K562 (cell line): ENCODE measurements at regions not wholly inside any gene's neighbourhood (a gene's known extent, or its start where the extent isn't known, plus 50 kb on each side); places are given as distances from the start of the nearest gene placed in this dataset.

Experiments used
- ATAC-seq: fragments of 200-7000 bp; cut with Tn5 transposase; 3 replicates; pipeline ENCODE4 v1.9.1; 2020; ENCODE audit warnings: moderate library complexity
- BruUV-seq: library from RNA; stranded (reverse); fragments of 400-500 nt; replicated peaks from 2 replicates; lab custom pipeline; 2021; lab: Mats Ljungman, UMichigan
- CTCF ChIA-PET: fragments of 300-600 bp; formaldehyde crosslinking; extraction: SDS; loops from one replicate; lab custom pipeline; 2021; ENCODE audit warnings: low intra/inter-chr PET ratio; lab: Yijun Ruan, JAX
- POLR2A ChIA-PET: fragments of 300-600, 350-650 bp; sonication (Branson Sonifier 250); formaldehyde crosslinking; extraction: SDS; loops from one replicate; lab custom pipeline; 2021; ENCODE audit warnings: antibody characterized with exemption, inconsistent platforms; lab: Yijun Ruan, JAX
- DNase-seq, 4 experiments: peaks; one replicate each; pipeline versions ENCODE4 v3.0.0 to v3.0.0-alpha.2; 2011 to 2018; ENCODE audit warnings: low spot score in 3 of 4, mixed read lengths in 3 of 4; ENCODE audit errors: extremely low read depth in 1 of 4
- FAIRE-seq: peaks from 2 replicates; lab custom pipeline; 2011; peaks lifted over from hg19 to GRCh38; lab: Jason Lieb, UNC
- H2AFZ ChIP-seq: 2 replicates; pipeline ENCODE4 v1.6.0; 2011; ENCODE audit warnings: low read depth, low read length, control low read depth, inconsistent platforms
- H3K27ac ChIP-seq: fragments of 200-600 bp; 3 replicates; pipeline ENCODE4 v1.8.0; 2011; ENCODE audit warnings: low read depth, mild to moderate bottlenecking, control low read depth, inconsistent platforms, low read length, moderate library complexity, mixed read lengths; ENCODE audit errors: extremely low read depth
- H3K27me3 ChIP-seq, 2 experiments: fragments of 300-600 bp in 1 of 2; 2 replicates in 1 of 2; 3 replicates in 1 of 2; pipeline versions ENCODE4 v1.6.0 to v1.8.0; 2011; ENCODE audit warnings: inconsistent platforms in 2 of 2, low read length in 2 of 2, mild to moderate bottlenecking in 1 of 2, mixed read lengths in 1 of 2, moderate library complexity in 1 of 2; ENCODE audit not compliant: control insufficient read depth in 2 of 2, insufficient read depth in 2 of 2
- H3K36me3 ChIP-seq: fragments of 300-600 bp; 3 replicates; pipeline ENCODE4 v1.8.0; 2011; ENCODE audit warnings: mild to moderate bottlenecking, low read length, inconsistent platforms; ENCODE audit not compliant: control insufficient read depth, insufficient read depth
- H3K4me1 ChIP-seq, 2 experiments: fragments of 200-600 bp in 1 of 2; replicated peaks in 1 of 2; 2 replicates in 1 of 2; 3 replicates in 1 of 2; pipeline versions ENCODE4 v1.5.1 to v1.8.0; 2011; ENCODE audit warnings: inconsistent platforms in 2 of 2, low read length in 2 of 2, mild to moderate bottlenecking in 1 of 2, mixed read lengths in 1 of 2, moderate library complexity in 1 of 2; ENCODE audit not compliant: control insufficient read depth in 2 of 2, insufficient read depth in 2 of 2
- H3K4me2 ChIP-seq: 2 replicates; pipeline ENCODE4 v1.6.1; 2011; ENCODE audit warnings: low read length, control low read depth, inconsistent platforms, mixed read lengths; ENCODE audit not compliant: insufficient read depth
- H3K4me3 ChIP-seq: fragments of 200-600 bp; sonication (generic), shearing (Covaris generic); 2 replicates; pipeline ENCODE4 v1.5.1; 2016; ENCODE audit warnings: control low read depth, inconsistent platforms
- H3K79me2 ChIP-seq: fragments of 200-600 bp; 3 replicates; pipeline ENCODE4 v1.8.0; 2011; ENCODE audit warnings: low read length, inconsistent platforms; ENCODE audit not compliant: control insufficient read depth, insufficient read depth
- H3K9ac ChIP-seq, 2 experiments: 2 replicates each; pipeline versions ENCODE4 v1.6.0 to v1.6.1; 2011; ENCODE audit warnings: low read depth in 2 of 2, low read length in 2 of 2, control low read depth in 1 of 2, inconsistent platforms in 1 of 2, mild to moderate bottlenecking in 1 of 2, mixed read lengths in 1 of 2; ENCODE audit not compliant: insufficient read depth in 1 of 2
- H3K9me1 ChIP-seq: one replicate; pipeline ENCODE4 v1.6.0; 2011; ENCODE audit warnings: inconsistent platforms, mild to moderate bottlenecking, low read length, moderate library complexity; ENCODE audit not compliant: control insufficient read depth, insufficient read depth
- H3K9me3 ChIP-seq: replicated peaks from 2 replicates; pipeline ENCODE4 v1.5.1; 2011; ENCODE audit warnings: low read depth, low read length, inconsistent platforms; ENCODE audit not compliant: control insufficient read depth, insufficient read depth
- H4K20me1 ChIP-seq: replicated peaks from 2 replicates; pipeline ENCODE4 v1.6.1; 2011; ENCODE audit warnings: low read length, inconsistent platforms, mixed read lengths; ENCODE audit not compliant: control insufficient read depth, insufficient read depth
- GTF2E2 ChIP-seq: fragments of 200-800 bp; sonication (Bioruptor generic); IDR thresholded peaks from 2 replicates; pipeline ENCODE4 v1.6.1; 2016; ENCODE audit warnings: missing genetic modification characterization, missing compliant biosample characterization
- HLTF ChIP-seq: fragments of 450-650 bp; IDR thresholded peaks from 2 replicates; pipeline ENCODE4 v1.6.1; 2016
- PKNOX1 ChIP-seq: fragments of 450-650 bp; IDR thresholded peaks from 2 replicates; pipeline ENCODE4 v1.6.1; 2016
- POLR2A ChIP-seq: fragments of 450-650 bp; conservative IDR thresholded peaks from 2 replicates; pipeline ENCODE4 v1.6.1; 2016
- SRSF7 ChIP-seq: fragments of 200-400 bp; formaldehyde crosslinking; optimal IDR thresholded peaks from 2 replicates; pipeline ENCODE3; 2017; ENCODE audit warnings: mild to moderate bottlenecking, low read depth, low read length
- ZEB2 ChIP-seq: fragments of 450-650 bp; IDR thresholded peaks from 2 replicates; pipeline ENCODE4 v1.6.1; 2016
- ZFP30 ChIP-seq: fragments of 250-450 bp; sonication (Bioruptor Pico); IDR thresholded peaks from 2 replicates; pipeline ENCODE4 v1.8.0; 2022; ENCODE audit warnings: moderate library complexity, mild to moderate bottlenecking, inconsistent platforms, borderline replicate concordance
- ZNF224 ChIP-seq: sonication (generic); formaldehyde crosslinking; IDR thresholded peaks from 2 replicates; pipeline ENCODE4 v1.8.0; 2022; ENCODE audit warnings: mild to moderate bottlenecking, missing genetic modification reagents
- ZNF347 ChIP-seq: fragments of 450-650 bp; formaldehyde crosslinking; IDR thresholded peaks from 2 replicates; pipeline ENCODE4 v1.4.0; 2020; ENCODE audit warnings: low read depth, mild to moderate bottlenecking, moderate library complexity
- ZNF584 ChIP-seq: fragments of 200-800 bp; sonication (Bioruptor generic); IDR thresholded peaks from 2 replicates; pipeline ENCODE4 v1.6.1; 2016; ENCODE audit warnings: low read depth, mild to moderate bottlenecking, missing genetic modification characterization, missing compliant biosample characterization
- WGBS: fragments of 100-300 bp; shearing (Covaris generic); methylation state at CpG from one replicate; pipeline ENCODE4 v1.1.6; 2016; ENCODE audit warnings: low coverage, mixed read lengths; ENCODE audit not compliant: insufficient coverage; ENCODE audit errors: missing lambda C conversion rate; 5-methylcytosine and 5-hydroxymethylcytosine counted together
- in situ Hi-C: fragments of 300-500 bp; cut with MboI; formaldehyde crosslinking; loops from 4 replicates; pipeline ENCODE4 v1.15.0; 2018; ENCODE audit warnings: inconsistent platforms, mixed read lengths
- intact Hi-C: fragments of 100-400 bp; cut with micrococcal nuclease; formaldehyde crosslinking; loops from 2 replicates; pipeline ENCODE4 v1.14.2; 2022
- TF ChIP-seq, protein P1 (sequence below): sonication (generic); formaldehyde crosslinking; IDR thresholded peaks from 2 replicates; pipeline ENCODE4 v1.8.0; 2022; ENCODE audit warnings: mild to moderate bottlenecking, missing genetic modification reagents, borderline replicate concordance
- TF ChIP-seq, protein P2 (sequence below), 3 experiments: fragments of 200-800 bp in 1 of 3; sonication (Bioruptor generic) in 1 of 3; sonication (generic) in 1 of 3; formaldehyde crosslinking in 1 of 3; IDR thresholded peaks; 2 replicates each; pipeline versions ENCODE4 v1.6.1 to v1.8.0; 2016 to 2022; ENCODE audit warnings: mild to moderate bottlenecking in 2 of 3, missing compliant biosample characterization in 2 of 3, missing genetic modification characterization in 2 of 3, missing genetic modification reagents in 1 of 3

- in situ Hi-C loops: no loop called here
These were observed 375.5 kb upstream of the IGFBP3 start for GRCh38 chr7:46296526-46296925.

GRCh38 chr7:46294381-46294780 is 373.3 kb upstream of the IGFBP3 start:
- CTCF ChIA-PET: no interaction called here
- no peak for ATAC-seq

More at GRCh38 chr7:46296526-46296925, 375.5 kb upstream of the IGFBP3 start:
- no peaks in the 10 kb centered on the region for H3K27me3 ChIP-seq
- intact Hi-C loops: no loop called here
- WGBS: 0% methylated on average over 1 of the region's 1 CpG
- no peak for TF ChIP-seq ZNF224
- no peak for TF ChIP-seq POLR2A
- no peak for TF ChIP-seq ZFP30
- no peak for TF ChIP-seq HLTF
- TF ChIP-seq, protein P1, sequence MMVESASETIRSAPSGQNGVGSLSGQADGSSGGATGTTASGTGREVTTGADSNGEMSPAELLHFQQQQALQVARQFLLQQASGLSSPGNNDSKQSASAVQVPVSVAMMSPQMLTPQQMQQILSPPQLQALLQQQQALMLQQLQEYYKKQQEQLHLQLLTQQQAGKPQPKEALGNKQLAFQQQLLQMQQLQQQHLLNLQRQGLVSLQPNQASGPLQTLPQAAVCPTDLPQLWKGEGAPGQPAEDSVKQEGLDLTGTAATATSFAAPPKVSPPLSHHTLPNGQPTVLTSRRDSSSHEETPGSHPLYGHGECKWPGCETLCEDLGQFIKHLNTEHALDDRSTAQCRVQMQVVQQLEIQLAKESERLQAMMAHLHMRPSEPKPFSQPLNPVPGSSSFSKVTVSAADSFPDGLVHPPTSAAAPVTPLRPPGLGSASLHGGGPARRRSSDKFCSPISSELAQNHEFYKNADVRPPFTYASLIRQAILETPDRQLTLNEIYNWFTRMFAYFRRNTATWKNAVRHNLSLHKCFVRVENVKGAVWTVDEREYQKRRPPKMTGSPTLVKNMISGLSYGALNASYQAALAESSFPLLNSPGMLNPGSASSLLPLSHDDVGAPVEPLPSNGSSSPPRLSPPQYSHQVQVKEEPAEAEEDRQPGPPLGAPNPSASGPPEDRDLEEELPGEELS (CRISPR knock-in tag): no peak
- TF ChIP-seq GTF2E2 (tag): no peak
- no peak for TF ChIP-seq ZNF584 (CRISPR knock-in tag)
- TF ChIP-seq, all 486 proteins: peak for 0
- Histone ChIP-seq H3K4me2 (no peak overlapping the region), H4K20me1 (no peaks in the 10 kb centered on the region), H2AFZ (no peak overlapping the region), H3K79me2 (no peaks in the 10 kb centered on the region), H3K27ac (no peak overlapping the region), H3K4me1 (no peaks in the 10 kb centered on the region), H3K9me1 (no peaks in the 10 kb centered on the region), H3K36me3 (no peaks in the 10 kb centered on the region), H3K4me3 (no peak overlapping the region), H3K9ac (no peak overlapping the region), H3K9me3 (no peaks in the 10 kb centered on the region)
- DNase-seq: no peak
- ChIA-PET CTCF (no interaction called here), POLR2A (no interaction called here)
- no TSS peak for BruUV-seq
- no peak for ATAC-seq
- FAIRE-seq: no peak

More at GRCh38 chr7:46294381-46294780, 373.3 kb upstream of the IGFBP3 start:
- intact Hi-C loops: no loop called here
- POLR2A ChIA-PET: no interaction called here
- no peaks in the 10 kb centered on the region for H3K36me3 ChIP-seq
- 0% methylated on average over 5 of the region's 5 CpGs for WGBS
- H3K9me1 ChIP-seq: no peaks in the 10 kb centered on the region
- H4K20me1 ChIP-seq: no peaks in the 10 kb centered on the region
- no peak overlapping the region for H3K27ac ChIP-seq
- in situ Hi-C loops: no loop called here
- BruUV-seq: no TSS peak
- H3K4me3 ChIP-seq: no peak overlapping the region
- no peak overlapping the region for H2AFZ ChIP-seq
- H3K4me2 ChIP-seq: no peak overlapping the region
- H3K4me1 ChIP-seq: no peaks in the 10 kb centered on the region
- TF ChIP-seq, protein P2, sequence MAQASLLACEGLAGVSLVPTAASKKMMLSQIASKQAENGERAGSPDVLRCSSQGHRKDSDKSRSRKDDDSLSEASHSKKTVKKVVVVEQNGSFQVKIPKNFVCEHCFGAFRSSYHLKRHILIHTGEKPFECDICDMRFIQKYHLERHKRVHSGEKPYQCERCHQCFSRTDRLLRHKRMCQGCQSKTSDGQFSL (CRISPR knock-in tag; IDR thresholded peaks at IDR 0.05): no peak
- TF ChIP-seq, protein P2 (tag; IDR thresholded peaks at IDR 0.05): no peak
- TF ChIP-seq ZEB2 (no peak), ZNF347 (CRISPR knock-in tag) (no peak), PKNOX1 (no peak), HLTF (no peak), SRSF7 (no peak)
- DNase-seq (no peak), FAIRE-seq (no peak)
- H3K27me3 ChIP-seq: no peaks in the 10 kb centered on the region
- H3K9me3 ChIP-seq: no peaks in the 10 kb centered on the region
- H3K9ac ChIP-seq: no peak overlapping the region
- no peaks in the 10 kb centered on the region for H3K79me2 ChIP-seq
